ENCODE measurements at regions not wholly inside any gene's neighbourhood (a gene's known extent, or its start where the extent isn't known, plus 50 kb on each side); places are given as distances from the start of the nearest gene placed in this dataset.
"Not testable (repeated sequence)": the region's sequence is repeated elsewhere in the genome, so short reads cannot be mapped to it uniquely, and the experiment has no call there.

- DNase-seq: no peak
These were observed 167.1 kb downstream of the PRL start for GRCh38 chr6:22129751-22130150.

GRCh38 chr6:22132656-22133055 lies 164.2 kb downstream of the PRL start:
- no peak for DNase-seq

DNA sequence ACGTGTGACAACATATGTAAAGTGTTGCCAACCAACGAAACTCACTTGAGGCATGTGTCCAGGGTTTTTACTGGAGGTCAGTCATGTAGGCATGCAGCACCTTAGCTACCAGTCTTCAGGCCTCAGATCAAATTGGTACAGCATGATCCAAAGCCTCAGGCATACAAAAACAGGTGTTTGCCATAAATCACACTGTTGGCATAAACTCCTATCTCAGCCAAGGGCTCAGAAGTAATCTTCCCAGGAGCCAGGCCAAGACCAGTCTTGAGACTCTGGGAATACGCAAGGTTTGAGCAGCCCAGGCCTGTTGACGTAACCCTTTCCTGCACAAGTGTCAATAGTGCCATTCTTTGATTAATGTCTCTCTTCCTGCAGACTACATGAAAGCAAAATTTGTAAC lies 163.5 kb downstream of the PRL start:
- no peak for DNase-seq

DNA sequence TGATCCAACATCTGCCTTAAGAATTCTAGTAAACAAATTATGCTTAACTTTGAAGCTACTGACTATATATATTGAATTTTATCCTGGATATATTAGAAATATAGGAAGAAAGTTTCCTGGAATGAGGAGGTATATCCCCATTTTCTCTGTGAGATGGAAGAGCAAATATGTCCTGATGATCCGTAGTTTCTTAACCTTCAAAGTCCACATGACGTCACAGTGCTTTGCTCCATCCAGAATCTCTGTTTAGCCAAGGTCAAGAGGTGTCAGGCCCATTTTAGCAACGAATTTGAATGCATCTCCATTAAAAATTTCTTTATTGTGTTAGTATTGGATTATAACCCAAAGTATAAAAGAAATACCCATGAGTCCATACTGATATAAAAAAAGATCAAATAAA lies 162.5 kb downstream of the PRL start:
- DNase-seq: no peak

DNA sequence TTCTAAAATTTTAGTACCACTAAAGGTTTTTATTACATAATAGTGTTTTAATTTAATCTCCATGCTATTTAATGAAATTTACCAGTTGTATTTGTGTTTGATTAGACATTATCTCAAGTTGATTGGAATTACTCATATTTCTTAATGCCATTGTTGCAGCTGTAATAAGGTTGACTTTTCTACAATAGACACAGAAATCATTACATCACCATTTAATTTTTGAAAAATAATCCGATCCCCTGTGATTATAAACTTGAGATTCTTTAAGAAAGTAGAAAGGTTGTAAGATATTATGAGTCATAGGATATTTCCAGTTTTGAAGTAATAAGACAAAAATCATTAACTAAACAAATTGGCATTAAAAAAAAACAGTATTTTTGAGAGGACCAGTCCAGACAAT lies 161.4 kb downstream of the PRL start:
- no peak for DNase-seq

DNA sequence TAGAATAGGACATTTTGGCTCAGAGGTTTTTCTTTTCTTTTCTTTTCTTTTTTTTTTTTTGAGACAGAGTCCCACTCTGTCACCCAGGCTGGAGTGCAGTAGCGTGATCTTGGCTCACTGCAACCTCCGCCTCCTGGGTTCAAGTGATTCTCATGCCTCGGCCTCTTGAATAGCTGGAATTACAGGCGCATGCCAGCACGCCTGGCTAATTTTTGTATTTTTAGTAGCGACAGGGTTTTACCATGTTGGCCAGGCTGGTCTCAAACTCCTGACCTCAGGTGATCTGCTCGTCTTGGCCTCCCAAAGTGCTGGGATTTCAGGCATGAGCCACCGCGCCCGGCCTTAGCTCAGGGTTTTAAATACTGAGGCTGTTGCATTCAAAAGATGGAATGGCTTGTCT lies 156.1 kb downstream of the PRL start:
- DNase-seq: not testable (repeated sequence)

DNA sequence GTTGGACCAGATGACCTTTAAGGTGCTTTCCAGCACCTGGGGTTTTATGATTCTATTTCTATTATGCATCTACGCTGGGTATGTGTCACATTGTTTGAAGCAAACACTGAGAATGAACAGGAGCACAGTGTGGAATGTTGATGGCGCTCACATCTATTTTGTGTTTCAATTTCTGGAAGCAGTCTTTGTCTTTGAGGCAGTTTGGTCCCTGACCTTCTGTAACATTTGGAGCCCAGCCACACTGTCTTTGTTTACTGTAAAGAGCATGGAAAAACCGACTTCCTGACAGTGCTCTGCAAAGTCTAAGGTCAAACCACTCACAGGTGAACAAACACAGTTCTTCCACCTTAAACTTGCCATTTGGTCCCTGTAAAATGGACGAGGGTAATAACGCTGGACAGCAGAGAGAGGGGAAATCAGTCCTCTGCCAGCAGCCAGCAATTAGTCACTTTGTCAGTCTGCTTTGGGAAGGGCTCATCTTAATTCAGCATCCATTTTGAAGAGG lies 155.5 kb downstream of the PRL start:
- no peak for DNase-seq

GRCh38 chr6:22142856-22143255 lies 154.0 kb downstream of the PRL start:
- DNase-seq: no peak

DNA sequence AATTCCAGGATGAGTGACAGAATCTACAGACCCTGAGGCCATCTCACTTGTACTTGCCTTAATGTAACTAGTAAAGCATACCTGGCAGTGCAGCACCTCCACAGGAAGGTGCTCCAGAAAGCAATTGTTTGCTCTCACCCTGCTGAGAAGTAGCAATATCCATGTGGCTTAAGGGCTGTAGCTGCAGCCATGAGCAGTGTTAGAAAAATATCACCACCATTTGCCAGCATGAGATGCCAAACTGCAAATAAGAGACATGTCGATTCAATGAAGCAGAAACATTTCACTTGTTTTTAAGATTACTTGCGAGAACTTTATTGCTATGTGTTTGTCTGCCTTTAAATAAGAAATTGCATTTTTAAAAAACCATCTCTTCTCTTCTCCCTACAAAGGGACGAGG lies 151.5 kb downstream of the PRL start:
- DNase-seq: no peak

- no peak for DNase-seq
These were observed 150.8 kb downstream of the PRL start for GRCh38 chr6:22145823-22146677.

GRCh38 chr6:22146678-22146930 lies 150.2 kb downstream of the PRL start:
- no peak for DNase-seq

DNA sequence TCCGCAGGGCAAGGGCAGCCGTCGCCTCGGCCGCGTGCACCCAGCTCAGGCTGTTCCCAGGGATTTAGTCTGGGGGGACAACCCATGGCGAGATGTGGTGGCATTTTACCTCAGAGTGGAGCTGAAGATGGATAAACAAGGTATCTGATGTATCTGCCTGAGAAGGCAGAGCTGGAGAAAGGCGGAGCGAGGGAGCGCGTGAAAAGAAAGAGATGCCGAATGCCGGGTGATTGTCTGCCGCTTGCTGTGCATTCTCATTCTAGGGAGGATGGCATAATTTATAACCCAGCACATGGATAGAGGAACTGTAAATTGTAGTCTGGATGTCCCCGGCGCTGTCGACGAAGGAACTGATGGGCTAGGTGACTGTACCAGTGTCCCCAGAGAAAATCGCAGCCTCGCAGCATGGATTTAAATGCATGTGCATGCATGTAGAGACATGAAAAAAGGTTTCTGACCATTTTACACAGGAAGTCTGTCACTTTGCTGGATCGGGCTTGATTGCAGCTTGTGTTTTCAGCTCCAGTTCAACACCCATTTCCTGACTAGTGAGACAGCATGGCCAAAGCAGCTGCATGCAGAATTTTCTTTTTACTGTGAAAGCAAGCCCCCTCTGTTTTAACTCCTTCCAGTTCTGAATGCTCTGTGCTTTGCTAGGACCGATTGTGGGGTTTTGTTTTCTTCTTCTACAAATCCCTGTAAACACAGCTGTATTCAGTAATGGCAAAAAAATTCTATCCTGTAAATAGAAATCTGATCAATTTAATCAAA lies 149.7 kb downstream of the PRL start:
- DNase-seq: no peak

DNA sequence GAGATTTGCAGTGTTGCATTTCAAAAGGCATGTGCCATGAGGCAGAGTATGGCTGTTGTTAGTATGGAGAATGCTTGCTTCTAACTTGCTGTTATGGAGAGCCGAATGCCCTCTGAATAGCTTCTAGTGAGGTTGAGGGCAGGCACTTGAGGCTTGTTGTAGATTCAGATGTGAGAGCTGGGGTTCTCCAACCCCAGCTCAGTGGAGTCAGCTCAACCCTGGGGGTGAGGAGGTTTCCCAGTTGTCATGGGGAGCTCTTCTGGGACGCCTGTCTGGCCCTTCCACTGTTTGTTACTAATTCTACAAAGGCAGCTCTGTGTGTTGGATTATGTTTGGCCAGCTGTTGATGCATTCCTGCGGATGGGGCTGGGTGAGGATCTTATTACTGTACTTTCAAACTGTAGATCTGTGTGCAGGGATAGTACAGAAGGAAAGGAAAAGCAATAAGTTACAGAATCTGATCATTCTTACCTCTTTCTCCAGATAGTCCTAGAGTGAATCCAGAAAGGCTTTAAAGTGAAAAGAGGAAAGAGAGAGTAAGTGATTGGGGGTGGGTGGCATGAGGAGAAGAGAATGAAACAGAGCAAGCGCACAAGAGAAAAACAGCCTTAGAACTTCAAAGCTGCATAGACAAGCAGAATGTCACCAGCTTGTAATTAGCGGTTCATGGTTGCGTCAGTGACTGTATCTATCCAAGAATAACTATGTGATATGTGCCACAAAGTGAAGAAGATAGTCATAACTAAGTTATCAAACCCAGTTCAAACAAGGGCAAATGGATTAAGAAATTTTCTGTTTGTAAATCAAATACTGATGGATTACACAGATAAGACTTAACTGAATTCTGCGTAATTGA lies 148.7 kb downstream of the PRL start:
- DNase-seq: peak; percentile 10 to 21

DNA sequence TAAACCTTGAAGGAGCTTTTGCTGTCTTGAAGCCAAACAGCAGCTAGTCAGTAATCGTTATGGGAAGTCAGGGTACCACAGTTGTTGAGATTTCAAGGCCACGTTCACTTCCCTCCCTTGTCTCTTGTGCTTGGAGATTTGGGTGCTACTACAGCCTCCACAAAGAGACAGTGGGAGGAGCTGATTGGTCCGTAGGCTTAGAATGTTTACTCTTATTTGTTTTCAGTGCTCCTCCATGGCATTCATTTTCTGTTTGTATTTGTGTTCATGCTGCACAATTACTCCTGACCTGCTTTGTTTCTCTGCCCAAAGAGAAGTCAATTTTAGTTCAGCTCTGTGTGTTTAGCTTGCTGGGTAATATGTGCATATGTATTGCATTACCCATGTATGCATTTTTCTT lies 147.7 kb downstream of the PRL start:
- peak; percentile 60 to 61 for DNase-seq

DNA sequence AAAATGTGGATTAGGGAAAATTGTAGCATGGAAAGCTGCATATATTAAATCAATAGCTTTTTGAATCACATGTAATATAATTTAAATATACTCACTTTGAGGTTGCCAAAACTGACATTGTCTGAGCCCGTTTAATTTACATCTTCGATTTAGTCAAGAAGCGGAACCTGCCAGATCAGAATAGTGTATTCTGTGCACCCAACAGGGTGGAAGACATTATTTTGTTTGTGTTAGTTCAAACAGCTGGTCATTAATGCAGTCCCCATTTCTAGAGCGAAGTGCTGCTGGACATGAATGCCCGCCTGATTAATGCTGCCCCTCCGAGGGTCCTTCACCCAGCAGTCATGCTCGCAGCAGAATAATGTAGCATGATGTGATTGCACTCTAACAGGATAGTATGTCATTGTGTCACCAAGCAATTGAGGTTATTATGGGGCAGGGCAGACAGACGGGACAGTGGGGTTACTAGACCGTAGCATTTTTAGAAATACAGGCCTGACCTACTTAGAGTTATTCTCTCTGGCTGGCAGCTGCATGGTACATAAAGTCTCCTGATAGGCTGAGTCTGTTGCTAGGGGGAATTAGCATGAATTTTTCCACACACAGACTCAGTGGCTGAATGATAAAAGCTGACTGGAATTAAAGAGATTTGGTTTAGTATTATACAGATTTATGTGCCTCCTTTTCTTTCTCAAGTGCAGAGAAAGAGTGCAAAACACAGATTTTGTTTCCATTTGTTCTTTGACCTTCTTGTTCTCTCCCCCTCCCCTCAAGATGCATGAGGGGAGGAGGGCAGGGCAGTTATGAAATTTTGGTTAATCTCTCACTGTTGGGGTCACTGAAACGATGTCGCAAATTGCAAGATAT lies 147.1 kb downstream of the PRL start:
- peak; percentile 55 to 57 for DNase-seq

GRCh38 chr6:22150368-22151035 lies 146.3 kb downstream of the PRL start:
- no peak for DNase-seq

DNA sequence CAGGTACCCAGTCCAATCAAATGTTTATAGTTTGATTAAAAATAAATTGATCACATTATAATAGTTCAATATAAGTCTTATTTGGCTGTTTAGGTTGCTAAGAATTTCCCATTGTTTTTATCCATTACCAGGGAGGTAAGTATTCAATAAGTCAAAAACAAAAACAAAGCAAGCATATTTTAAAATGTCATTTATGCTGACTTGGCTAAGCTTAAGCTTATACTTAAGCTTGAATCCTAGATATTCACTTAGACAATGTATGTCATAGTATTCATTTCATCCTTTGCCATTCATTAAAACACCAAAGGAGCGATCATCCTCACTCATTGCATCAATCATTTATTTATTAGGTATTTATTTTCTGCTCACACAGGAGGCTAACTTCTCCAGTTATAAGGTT lies 144.9 kb downstream of the PRL start:
- no peak for DNase-seq

DNA sequence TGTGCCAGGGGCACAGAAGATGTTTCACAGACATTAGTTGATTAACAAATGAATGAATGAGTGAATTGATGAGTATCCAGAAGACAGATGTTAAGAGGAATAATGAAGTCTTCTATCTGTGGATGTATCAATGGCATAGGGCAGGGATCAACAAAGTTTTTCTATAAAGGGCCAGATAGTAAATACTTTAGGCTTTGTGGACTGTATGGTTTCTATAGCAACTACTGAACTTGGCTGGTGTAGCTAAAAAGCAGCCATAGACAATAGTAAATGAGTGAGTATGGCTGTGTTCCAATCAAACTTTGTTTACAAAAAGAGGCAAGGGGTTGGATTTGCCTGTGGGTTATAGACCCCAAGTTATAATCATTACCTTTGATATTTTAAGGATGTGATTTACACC lies 144.0 kb downstream of the PRL start:
- no peak for DNase-seq

DNA sequence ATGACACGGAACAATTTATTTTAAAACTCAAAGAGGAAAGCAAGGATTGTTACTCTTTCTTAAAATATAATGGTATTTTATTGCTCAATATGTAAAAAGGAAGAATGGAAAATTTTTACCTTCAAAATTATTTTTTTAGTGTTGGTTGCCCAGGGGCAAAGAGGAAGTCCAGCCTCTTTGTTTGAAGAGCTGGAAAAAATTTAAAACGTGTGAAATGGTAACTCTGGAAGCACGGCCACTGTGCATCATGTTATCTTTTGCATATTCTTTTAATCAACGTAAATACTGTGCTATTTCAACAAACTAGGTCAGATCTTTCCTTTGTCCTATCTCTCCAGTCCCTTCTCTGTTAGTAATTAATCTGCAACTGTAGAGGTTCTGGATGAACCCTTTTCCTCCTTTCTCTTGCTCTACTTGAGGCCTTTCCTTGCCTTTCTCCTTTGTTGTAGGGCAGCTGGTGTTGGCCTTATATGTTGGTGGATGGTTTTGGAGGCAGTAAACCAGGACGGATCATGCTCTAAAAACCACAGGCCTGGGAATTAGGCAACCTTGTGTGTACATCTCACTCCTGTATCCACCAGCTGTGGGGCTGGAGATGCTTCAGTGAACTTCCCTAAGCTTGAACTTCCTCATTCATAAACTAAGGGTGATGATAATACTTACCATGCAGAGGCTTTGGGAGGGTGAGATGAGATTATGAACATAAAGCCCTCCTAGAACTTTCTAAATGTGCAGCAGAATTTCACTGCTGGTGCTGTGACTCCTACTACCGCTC lies 143.3 kb downstream of the PRL start:
- no peak for DNase-seq

DNA sequence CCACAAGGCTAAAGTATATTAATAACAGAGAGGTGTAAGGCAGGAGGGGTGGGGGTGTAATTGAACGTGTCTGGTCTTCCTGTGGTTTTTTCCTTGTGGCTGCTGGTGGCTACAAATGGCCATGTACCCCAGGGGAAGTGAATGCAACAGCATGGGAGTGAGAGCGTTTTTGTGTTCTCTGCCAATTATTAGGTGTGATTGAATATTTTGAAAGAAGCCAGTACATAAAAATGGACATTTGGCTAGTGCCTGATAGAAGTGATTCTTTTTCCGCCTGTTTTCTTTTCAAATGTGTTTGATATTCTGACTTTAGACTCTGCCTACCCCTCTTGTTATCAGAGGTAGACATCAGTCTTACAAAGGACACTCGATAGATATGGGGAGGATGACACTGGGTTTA lies 141.3 kb downstream of the PRL start:
- DNase-seq: no peak

- no peak for DNase-seq
These were observed 139.6 kb downstream of the PRL start for GRCh38 chr6:22157233-22157632.

Data from NCI-H1930 (cell line).